Natural killer cell (primary cell): ENCODE measurements at regions not wholly inside any gene's neighbourhood (a gene's known extent, or its start where the extent isn't known, plus 50 kb on each side); places are given as distances from the start of the nearest gene placed in this dataset.

Source experiments
- ATAC-seq, 3 donors: fragments of 150-1000 bp in 2 of 3; fragments of 200-7000 bp in 1 of 3; cut with Tn5 transposase; 1 replicate in 1 of 3; 2 replicates in 2 of 3; pipeline ENCODE4 v1.10.0; 2021; ENCODE audit warnings: mild to moderate bottlenecking in 2 of 3, moderate library complexity in 2 of 3
- DNase-seq, 2 donors: peaks; one replicate each; pipeline versions ENCODE4 v3.0.0 to v3.0.0-alpha.2; 2013 to 2021; ENCODE audit warnings: mixed read lengths in 1 of 2
- H3K27ac ChIP-seq: one replicate; pipeline ENCODE4 v1.5.1; 2013; ENCODE audit warnings: mild to moderate bottlenecking, low read length
- H3K27me3 ChIP-seq: one replicate; pipeline ENCODE4 v1.6.1; 2013; ENCODE audit warnings: low read length; ENCODE audit not compliant: control insufficient read depth, insufficient read depth
- H3K36me3 ChIP-seq: one replicate; pipeline ENCODE4 v1.6.1; 2013; ENCODE audit warnings: low read length; ENCODE audit not compliant: control insufficient read depth, insufficient read depth
- H3K4me1 ChIP-seq: one replicate; pipeline ENCODE4 v1.6.1; 2013; ENCODE audit warnings: low read length; ENCODE audit not compliant: control insufficient read depth, insufficient read depth
- H3K4me3 ChIP-seq: one replicate; pipeline ENCODE4 v1.5.1; 2013; ENCODE audit warnings: low read length
- H3K9me3 ChIP-seq: one replicate; pipeline ENCODE4 v1.6.1; 2013; ENCODE audit warnings: low read length; ENCODE audit not compliant: control insufficient read depth, insufficient read depth
- H3K27ac Mint-ChIP-seq, 2 donors: one replicate each; pipeline ENCODE4 v1.8.0; 2022; ENCODE audit warnings: mild to moderate bottlenecking in 2 of 2, mixed read lengths in 2 of 2, moderate library complexity in 1 of 2
- H3K27me3 Mint-ChIP-seq, 2 donors: one replicate each; pipeline ENCODE4 v1.8.0; 2022; ENCODE audit warnings: low read depth in 2 of 2, mixed read lengths in 2 of 2
- H3K36me3 Mint-ChIP-seq: one replicate; pipeline ENCODE4 v1.8.0; 2022; ENCODE audit warnings: mixed read lengths
- H3K4me1 Mint-ChIP-seq, 2 donors: one replicate each; pipeline ENCODE4 v1.8.0; 2022; ENCODE audit warnings: mixed read lengths in 2 of 2
- H3K4me3 Mint-ChIP-seq: one replicate; pipeline ENCODE4 v1.8.0; 2022; ENCODE audit warnings: mild to moderate bottlenecking, moderate library complexity, mixed read lengths
- H3K9me3 Mint-ChIP-seq, 2 donors: one replicate each; pipeline ENCODE4 v1.8.0; 2022; ENCODE audit warnings: mixed read lengths in 2 of 2
- WGBS: methylation state at CpG from one replicate; pipeline ENCODE4 v1.1.7; 2013; ENCODE audit warnings: missing lambda C conversion rate; ENCODE audit not compliant: insufficient coverage; 5-methylcytosine and 5-hydroxymethylcytosine counted together
- intact Hi-C: fragments of 100-400 bp; cut with micrococcal nuclease; formaldehyde crosslinking; loops from one replicate; pipeline ENCODE4 v1.14.2; 2022
- TF ChIP-seq, protein P1 (sequence below): fragments of 200-600 bp; IDR thresholded peaks from one replicate; pipeline ENCODE4 v1.8.0; 2022; ENCODE audit warnings: antibody characterized with exemption

- 56% methylated on average over 4 of the region's 6 CpGs for WGBS
- Mint-ChIP-seq H3K4me3 (no peak overlapping the region), H3K9me3 (peaks cover 2 to 4% of the 10 kb centered on the region in 2 donors), H3K36me3 (no peaks in the 10 kb centered on the region), H3K27ac (no peak overlapping the region), H3K4me1 (no peaks in the 10 kb centered on the region), H3K27me3 (peaks cover 11 to 38% of the 10 kb centered on the region in 2 donors)
- DNase-seq: no peak
- Histone ChIP-seq H3K27ac (no peak overlapping the region), H3K9me3 (peaks cover 4% of the 10 kb centered on the region), H3K27me3 (peaks cover 6% of the 10 kb centered on the region), H3K36me3 (no peaks in the 10 kb centered on the region), H3K4me3 (no peak overlapping the region), H3K4me1 (no peaks in the 10 kb centered on the region)
- TF ChIP-seq, protein P1, sequence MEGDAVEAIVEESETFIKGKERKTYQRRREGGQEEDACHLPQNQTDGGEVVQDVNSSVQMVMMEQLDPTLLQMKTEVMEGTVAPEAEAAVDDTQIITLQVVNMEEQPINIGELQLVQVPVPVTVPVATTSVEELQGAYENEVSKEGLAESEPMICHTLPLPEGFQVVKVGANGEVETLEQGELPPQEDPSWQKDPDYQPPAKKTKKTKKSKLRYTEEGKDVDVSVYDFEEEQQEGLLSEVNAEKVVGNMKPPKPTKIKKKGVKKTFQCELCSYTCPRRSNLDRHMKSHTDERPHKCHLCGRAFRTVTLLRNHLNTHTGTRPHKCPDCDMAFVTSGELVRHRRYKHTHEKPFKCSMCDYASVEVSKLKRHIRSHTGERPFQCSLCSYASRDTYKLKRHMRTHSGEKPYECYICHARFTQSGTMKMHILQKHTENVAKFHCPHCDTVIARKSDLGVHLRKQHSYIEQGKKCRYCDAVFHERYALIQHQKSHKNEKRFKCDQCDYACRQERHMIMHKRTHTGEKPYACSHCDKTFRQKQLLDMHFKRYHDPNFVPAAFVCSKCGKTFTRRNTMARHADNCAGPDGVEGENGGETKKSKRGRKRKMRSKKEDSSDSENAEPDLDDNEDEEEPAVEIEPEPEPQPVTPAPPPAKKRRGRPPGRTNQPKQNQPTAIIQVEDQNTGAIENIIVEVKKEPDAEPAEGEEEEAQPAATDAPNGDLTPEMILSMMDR: no peak
- intact Hi-C loops: no loop called here
- no peak for ATAC-seq
Measured at GRCh38 chr2:238973038-238973739, 125.3 kb downstream of the TWIST2 start.

DNA sequence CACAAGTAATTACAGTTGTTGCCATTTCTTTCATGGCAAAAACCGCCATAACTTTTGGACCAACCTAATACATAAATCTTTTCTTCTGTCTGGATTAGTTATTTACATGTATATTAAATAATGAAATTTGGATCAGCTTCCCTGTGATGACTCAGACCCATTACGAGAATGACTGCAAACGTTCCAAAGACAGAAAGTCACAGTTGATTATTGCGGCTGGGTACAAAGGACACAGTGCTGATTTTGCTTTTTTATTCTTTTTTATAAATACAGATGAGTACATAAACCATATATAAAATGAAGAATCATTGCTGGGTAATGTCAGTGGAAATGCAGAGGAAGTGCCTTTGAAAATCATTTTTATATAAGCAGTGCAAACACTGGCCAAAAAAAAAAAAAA is 126.2 kb downstream of the TWIST2 start:
- H3K27me3 ChIP-seq: peaks cover 6% of the 10 kb centered on the region
- peaks cover 11 to 38% of the 10 kb centered on the region in 2 donors for H3K27me3 Mint-ChIP-seq
- H3K4me1 Mint-ChIP-seq: no peaks in the 10 kb centered on the region
- H3K4me1 ChIP-seq: no peaks in the 10 kb centered on the region
- no peak for DNase-seq
- no peak overlapping the region for H3K4me3 ChIP-seq
- WGBS: 77% methylated on average over 3 of the region's 4 CpGs
- intact Hi-C loops: no loop called here
- H3K27ac ChIP-seq: no peak overlapping the region
- no peak for ATAC-seq
- H3K4me3 Mint-ChIP-seq: no peak overlapping the region
- H3K9me3 ChIP-seq: peaks cover 4% of the 10 kb centered on the region
- no peaks in the 10 kb centered on the region for H3K36me3 Mint-ChIP-seq
- H3K9me3 Mint-ChIP-seq: peaks cover 2 to 4% of the 10 kb centered on the region in 2 donors
- no peak overlapping the region for H3K27ac Mint-ChIP-seq
- no peaks in the 10 kb centered on the region for H3K36me3 ChIP-seq
- TF ChIP-seq, protein P1: no peak

DNA sequence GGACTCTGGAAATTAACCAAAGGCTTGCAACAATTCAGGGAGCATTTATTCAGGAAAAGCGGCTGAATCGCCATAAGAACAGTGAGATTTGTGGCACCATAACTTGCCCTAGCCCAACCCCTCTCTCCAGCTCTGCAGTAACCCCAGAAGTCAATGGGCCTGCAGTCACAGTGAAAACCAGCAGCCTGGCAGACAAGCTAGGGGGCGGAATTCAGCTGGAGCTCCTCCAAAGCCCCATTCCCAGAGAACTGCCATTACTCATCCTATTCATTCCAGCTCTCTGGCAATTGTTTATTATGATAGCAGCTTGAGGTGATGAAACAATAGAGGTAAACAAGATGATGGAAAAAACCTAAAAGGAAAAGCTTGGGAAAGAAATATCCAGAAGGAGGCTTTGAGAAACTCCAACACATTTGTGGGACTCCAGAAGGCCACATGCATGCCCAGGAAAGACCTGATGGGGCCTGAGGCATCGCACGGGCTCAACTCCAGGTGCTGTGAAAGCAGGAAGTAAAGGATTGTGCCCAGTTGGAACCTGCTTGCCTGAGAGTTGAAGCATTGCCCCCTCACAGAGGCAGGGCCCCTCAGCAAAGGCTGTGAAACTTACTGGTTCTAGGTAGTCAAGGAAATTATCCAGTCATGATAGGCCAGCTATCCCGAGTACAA is 126.7 kb downstream of the TWIST2 start:
- H3K9me3 ChIP-seq: peaks cover 4% of the 10 kb centered on the region
- WGBS: 93% methylated on average over 5 of the region's 6 CpGs
- no peaks in the 10 kb centered on the region for H3K4me1 ChIP-seq
- no peak for ATAC-seq
- no peak overlapping the region for H3K4me3 ChIP-seq
- Mint-ChIP-seq H3K4me1 (no peaks in the 10 kb centered on the region), H3K27ac (no peak overlapping the region), H3K4me3 (no peak overlapping the region), H3K27me3 (peaks cover 11 to 38% of the 10 kb centered on the region in 2 donors), H3K9me3 (peaks cover 2 to 4% of the 10 kb centered on the region in 2 donors), H3K36me3 (no peaks in the 10 kb centered on the region)
- TF ChIP-seq, protein P1: no peak
- no peaks in the 10 kb centered on the region for H3K36me3 ChIP-seq
- peaks cover 6% of the 10 kb centered on the region for H3K27me3 ChIP-seq
- intact Hi-C loops: no loop called here
- H3K27ac ChIP-seq: no peak overlapping the region
- no peak for DNase-seq
